HG02840 (cell line): ENCODE measurements at regions not wholly inside any gene's neighbourhood (a gene's known extent, or its start where the extent isn't known, plus 50 kb on each side); places are given as distances from the start of the nearest gene placed in this dataset.

ENCODE experiments used
- ATAC-seq: cut with Tn5 transposase; IDR thresholded peaks from one replicate; pipeline ENCODE4 v1.9.1; 2021; ENCODE audit warnings: mild to moderate bottlenecking, moderate library complexity, moderate number of reproducible peaks; ENCODE audit not compliant: unreplicated experiment, low FRiP score

- ATAC-seq, result no peak
Observed at GRCh38 chr11:130582176-130582575, 133.7 kb downstream of the ADAMTS15 start.

GRCh38 chr11:130582981-130583380, 134.5 kb downstream of the ADAMTS15 start:
- ATAC-seq, result no peak

- no peak for ATAC-seq
Observed at GRCh38 chr11:130583801-130584211, 135.4 kb downstream of the ADAMTS15 start.

DNA sequence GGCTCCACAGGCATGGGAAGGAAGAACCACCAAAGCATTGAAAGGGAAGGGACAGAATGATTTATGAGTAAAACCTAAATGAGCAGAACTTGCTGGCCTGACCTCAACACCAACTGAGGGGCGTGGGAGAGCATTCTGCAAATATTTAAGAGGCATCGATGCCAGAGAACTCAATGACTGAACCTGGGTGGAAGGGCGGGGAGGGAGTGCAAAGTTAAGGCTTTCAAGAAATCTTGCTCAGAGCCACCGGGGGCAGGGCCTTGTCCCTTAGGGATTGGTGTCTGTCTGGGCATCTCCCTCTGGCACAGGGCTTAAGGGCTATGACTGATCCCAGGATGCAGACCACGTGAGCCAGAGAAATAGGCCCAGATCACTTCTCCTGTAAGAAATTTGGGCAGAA, 137.1 kb downstream of the ADAMTS15 start:
- no peak for ATAC-seq

- ATAC-seq, result no peak
Observed at GRCh38 chr11:130587658-130588057, 139.2 kb downstream of the ADAMTS15 start.

DNA sequence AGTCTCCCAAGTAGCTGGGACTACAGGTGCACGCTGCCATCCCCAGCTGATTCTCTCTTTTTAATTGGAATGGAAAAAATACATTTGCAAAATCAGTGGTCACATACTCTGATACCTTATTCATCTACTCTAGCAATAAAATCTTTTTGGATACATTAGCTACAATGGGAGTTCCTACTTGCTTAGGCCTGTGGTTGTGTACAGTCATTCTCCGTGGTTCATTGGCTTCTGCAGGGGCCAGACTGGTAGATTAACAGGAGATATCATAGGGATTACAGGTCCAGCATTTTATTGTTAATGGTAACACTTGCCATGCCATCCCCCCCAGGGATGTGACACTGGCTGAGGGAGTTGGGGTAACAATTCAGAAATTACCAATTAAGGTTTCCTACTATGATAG, 140.0 kb downstream of the ADAMTS15 start:
- ATAC-seq, result no peak

GRCh38 chr11:130592056-130592455, 143.6 kb downstream of the ADAMTS15 start:
- no peak for ATAC-seq

GRCh38 chr11:130593064-130593463, 144.6 kb downstream of the ADAMTS15 start:
- no peak for ATAC-seq

DNA sequence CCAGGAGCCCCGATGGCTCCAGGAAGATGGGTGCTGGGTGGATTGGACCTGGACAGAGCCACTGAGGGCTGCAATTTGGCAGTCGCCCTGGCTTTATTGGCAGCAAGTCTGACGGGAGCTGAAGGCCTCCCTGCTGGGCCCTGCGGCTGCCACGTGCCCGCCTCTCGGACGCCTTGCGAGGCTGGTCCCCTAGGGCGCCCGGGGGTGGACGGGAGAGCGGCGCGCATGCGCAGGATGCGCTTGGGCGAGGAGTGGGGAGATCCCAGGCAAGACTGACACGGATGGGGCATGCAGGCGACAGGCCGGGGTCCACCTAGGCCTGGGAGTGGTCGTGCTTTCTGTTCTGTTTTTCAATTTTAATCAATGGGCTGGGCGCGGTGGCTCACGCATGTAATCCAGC, 150.0 kb downstream of the ADAMTS15 start:
- ATAC-seq, result no peak

- no peak for ATAC-seq
Observed at GRCh38 chr11:130599073-130599654, 150.7 kb downstream of the ADAMTS15 start.

- no peak for ATAC-seq
Observed at GRCh38 chr11:130600139-130600538, 151.7 kb downstream of the ADAMTS15 start.

- ATAC-seq, result no peak
Observed at GRCh38 chr11:130600616-130601015, 152.2 kb downstream of the ADAMTS15 start.

DNA sequence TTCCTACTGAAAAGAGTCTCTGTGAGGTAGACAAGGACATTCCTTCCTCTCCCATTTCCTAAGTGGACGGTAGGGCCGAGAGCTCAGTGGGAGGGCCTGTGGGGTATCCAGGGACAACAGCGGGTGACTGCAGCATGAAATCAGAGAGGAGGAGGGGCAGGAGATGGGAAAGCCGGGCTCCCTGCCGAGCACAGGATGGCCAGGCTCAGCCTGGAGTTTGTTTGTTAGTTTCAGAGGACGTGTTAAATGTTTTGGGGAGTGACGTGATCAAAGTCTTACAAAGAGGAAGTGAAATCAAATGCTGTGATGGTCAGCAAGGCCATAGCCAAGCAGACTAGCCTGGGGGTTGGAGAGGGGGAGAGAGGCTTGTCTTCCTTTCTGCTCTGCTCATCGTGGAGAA, 152.7 kb downstream of the ADAMTS15 start:
- no peak for ATAC-seq

DNA sequence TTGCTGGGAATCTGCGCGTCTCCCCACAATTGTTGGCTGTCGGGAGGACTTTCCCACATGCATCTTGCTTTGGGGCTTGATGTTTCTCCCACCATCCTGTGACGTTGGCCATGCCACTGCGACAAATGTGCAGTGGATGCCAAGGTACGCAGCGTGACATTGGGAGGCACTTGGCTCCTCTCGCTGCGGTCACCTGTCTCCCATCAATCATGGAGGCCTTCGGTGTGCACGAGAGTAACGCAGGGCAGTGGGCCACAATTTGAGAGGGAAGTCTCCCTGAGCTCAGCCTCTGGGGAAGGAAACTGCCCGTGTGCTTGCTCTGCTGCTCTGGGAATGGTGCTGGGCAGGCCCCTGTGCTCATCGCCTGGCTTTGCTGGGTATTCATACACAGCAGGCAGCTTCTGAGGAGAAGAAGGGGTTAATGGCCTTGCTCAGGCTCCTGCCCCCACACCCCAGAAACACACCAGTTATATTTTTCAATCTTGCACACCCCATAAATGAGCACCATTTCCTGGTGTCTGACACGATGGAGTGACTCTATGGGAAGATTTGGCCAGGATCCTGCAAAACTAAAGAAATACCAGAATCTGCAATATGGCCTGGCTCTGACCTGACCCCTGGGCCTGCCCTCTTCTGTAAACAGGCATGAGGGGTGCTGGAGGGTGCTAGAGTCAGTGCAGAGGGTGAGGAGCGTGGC, 153.5 kb downstream of the ADAMTS15 start:
- ATAC-seq, result no peak

GRCh38 chr11:130602641-130603334, 154.3 kb downstream of the ADAMTS15 start:
- ATAC-seq, result no peak

- ATAC-seq, result no peak
Observed at GRCh38 chr11:130603335-130603906, 155.0 kb downstream of the ADAMTS15 start.

DNA sequence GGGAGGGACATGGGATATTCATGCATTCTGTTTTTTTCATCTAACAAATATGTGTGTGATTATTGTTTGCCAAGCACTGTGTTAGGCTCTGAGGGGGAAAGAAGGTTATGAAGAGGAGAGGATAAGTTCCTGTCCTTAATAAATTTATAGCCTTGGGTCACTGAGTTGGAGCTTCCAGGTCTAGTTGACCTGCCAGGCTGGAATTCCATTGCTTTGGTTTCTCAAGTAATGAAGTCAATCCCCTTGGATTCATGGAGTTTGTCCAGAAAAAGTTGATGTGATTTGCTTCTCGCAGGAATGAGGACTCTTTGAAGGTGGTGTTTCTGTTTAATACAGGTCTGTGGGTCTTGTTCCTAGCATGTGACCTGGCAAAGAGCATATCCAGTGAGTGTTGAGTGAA, 156.2 kb downstream of the ADAMTS15 start:
- no peak for ATAC-seq

DNA sequence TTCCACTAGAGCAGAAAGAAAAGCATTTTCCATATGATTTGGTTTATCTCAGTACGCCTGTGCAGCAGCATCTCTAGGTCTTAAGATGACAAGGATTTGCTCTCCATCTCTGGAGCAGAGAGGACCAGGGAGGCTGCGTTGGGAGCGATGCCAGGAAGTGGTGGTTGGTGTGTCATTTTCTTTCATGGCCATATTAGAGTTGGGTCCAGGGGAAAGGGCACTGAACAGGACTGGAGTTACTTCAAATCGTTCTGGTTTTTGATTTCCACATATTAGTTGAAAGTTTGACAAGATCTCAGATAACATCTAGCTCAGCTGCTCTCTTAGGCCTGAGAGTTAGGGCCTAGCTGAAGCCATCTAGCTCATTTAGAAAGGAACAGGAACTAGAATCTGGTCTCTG, 157.7 kb downstream of the ADAMTS15 start:
- ATAC-seq, result no peak

GRCh38 chr11:130606781-130607511, 158.5 kb downstream of the ADAMTS15 start:
- ATAC-seq, result no peak

DNA sequence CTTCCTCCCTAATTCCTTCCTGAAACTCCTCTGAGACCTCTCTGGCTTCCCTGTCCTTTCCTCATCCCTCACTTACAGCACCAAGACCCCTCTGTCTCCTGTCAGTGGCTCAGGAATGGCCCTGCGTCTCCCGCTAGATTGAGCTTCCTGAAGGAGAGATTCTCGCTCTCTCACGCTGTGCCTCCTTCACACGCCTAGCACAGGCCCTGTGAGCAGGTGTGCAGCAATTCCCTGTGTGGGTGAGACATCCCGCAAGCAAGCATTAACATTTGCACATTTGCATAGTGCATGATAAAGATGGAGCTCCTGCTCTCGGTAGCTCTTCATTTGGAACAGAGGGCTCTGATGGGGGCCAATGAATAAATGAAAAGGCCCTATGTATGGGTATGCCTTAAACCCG, 159.8 kb downstream of the ADAMTS15 start:
- ATAC-seq, result no peak
